ENCODE measurements at regions not wholly inside any gene's neighbourhood (a gene's known extent, or its start where the extent isn't known, plus 50 kb on each side); places are given as distances from the start of the nearest gene placed in this dataset.

DNA sequence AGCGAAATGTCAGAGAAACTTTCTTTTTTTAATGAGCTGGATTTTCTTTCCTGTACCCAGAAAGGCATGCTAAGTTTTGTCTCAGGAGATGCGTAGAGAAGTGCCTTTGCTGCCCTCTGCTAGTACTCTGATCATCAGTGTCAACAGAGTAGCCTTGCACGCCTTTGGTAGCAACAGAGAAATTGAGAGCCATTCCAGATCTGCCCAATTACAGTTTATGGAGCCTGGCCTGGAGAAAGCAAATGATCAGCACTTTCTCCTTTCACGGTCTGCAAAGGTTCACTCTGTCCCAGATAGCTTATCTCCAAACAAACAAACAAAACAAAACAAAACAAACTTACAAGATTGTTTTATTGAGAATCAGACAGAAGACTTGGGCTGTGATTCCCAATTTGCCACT is 792.8 kb upstream of the PIK3C3 start:
- no peak overlapping the region for H3K4me3 Mint-ChIP-seq (ENCODE audit: unreplicated experiment)
- no peak for DNase-seq
- ChIA-PET POLR2A (no interaction called here), CTCF (no interaction called here)
- no peaks in the 10 kb centered on the region for H3K27me3 ChIP-seq (replicated peaks; ENCODE audit: control insufficient read depth, insufficient read depth, low read length)
- H3K27ac Mint-ChIP-seq (ENCODE audit: unreplicated experiment) = no peak overlapping the region
- TF ChIP-seq CTCF (IDR thresholded peaks at IDR 0.05; ENCODE audit: insufficient read depth in 1 of 2, low read depth in 1 of 2, low read length in 1 of 2, severe bottlenecking in 1 of 2, unreplicated experiment in 1 of 2) = no peak
- no peaks in the 10 kb centered on the region for H3K9me3 Mint-ChIP-seq (ENCODE audit: unreplicated experiment)
- H3K36me3 Mint-ChIP-seq (ENCODE audit: insufficient read depth, unreplicated experiment) = no peaks in the 10 kb centered on the region
- H3K9me3 ChIP-seq = no peaks in the 10 kb centered on the region
- no peaks in the 10 kb centered on the region for H3K4me1 Mint-ChIP-seq (ENCODE audit: low read depth, unreplicated experiment)
- H3K4me1 ChIP-seq = no peaks in the 10 kb centered on the region
- peaks cover 6% of the 10 kb centered on the region for H3K27me3 Mint-ChIP-seq (ENCODE audit: insufficient read depth, unreplicated experiment)
- H3K4me3 ChIP-seq (ENCODE audit: low read depth, low read length) = no peak overlapping the region
- intact Hi-C loops (cut with micrococcal nuclease; ENCODE audit: unreplicated experiment) = no loop called here
- BruUV-seq (replicated peaks) = no TSS peak
- H3K36me3 ChIP-seq (ENCODE audit: control insufficient read depth, insufficient read depth, low read length) = no peaks in the 10 kb centered on the region

GRCh38 chr18:41155910-41156851 is 798.9 kb upstream of the PIK3C3 start:
- Mint-ChIP-seq H3K9me3 (ENCODE audit: unreplicated experiment) (no peaks in the 10 kb centered on the region), H3K27me3 (ENCODE audit: insufficient read depth, unreplicated experiment) (peaks cover 3% of the 10 kb centered on the region), H3K4me1 (ENCODE audit: low read depth, unreplicated experiment) (no peaks in the 10 kb centered on the region), H3K36me3 (ENCODE audit: insufficient read depth, unreplicated experiment) (no peaks in the 10 kb centered on the region), H3K27ac (ENCODE audit: unreplicated experiment) (no peak overlapping the region), H3K4me3 (ENCODE audit: unreplicated experiment) (no peak overlapping the region)
- no peak for DNase-seq
- ChIA-PET POLR2A (no interaction called here), CTCF (no interaction called here)
- Histone ChIP-seq H3K4me1 (no peaks in the 10 kb centered on the region), H3K27me3 (replicated peaks; ENCODE audit: control insufficient read depth, insufficient read depth, low read length) (no peaks in the 10 kb centered on the region), H3K9me3 (no peaks in the 10 kb centered on the region), H3K36me3 (ENCODE audit: control insufficient read depth, insufficient read depth, low read length) (no peaks in the 10 kb centered on the region), H3K4me3 (ENCODE audit: low read depth, low read length) (no peak overlapping the region)
- intact Hi-C loops (cut with micrococcal nuclease; ENCODE audit: unreplicated experiment) = no loop called here
- TF ChIP-seq CTCF (IDR thresholded peaks at IDR 0.05; ENCODE audit: insufficient read depth in 1 of 2, low read depth in 1 of 2, low read length in 1 of 2, severe bottlenecking in 1 of 2, unreplicated experiment in 1 of 2) = no peak
- BruUV-seq (replicated peaks) = no TSS peak

DNA sequence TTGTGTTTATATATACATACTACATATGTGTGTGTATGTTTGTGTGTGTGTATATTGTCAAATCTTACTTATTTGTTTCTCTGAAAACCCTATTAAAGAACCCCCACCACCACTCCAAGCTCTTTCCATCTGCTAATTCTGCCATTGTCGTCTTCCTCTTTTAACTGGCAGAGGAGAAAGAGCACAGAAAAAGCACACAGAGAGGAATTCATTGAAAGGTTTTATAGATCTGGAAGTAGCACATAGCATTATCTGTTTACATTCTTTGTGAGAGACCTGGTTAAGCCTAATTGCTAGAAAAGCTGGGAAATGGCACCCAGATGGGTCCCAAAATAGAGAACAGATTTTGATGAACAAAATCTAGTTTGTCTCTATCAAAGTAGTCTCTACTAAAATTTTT is 800.0 kb upstream of the PIK3C3 start:
- Histone ChIP-seq H3K4me3 (ENCODE audit: low read depth, low read length) (no peak overlapping the region), H3K4me1 (no peaks in the 10 kb centered on the region), H3K36me3 (ENCODE audit: control insufficient read depth, insufficient read depth, low read length) (no peaks in the 10 kb centered on the region), H3K27me3 (replicated peaks; ENCODE audit: control insufficient read depth, insufficient read depth, low read length) (no peaks in the 10 kb centered on the region), H3K9me3 (no peaks in the 10 kb centered on the region)
- ChIA-PET POLR2A (no interaction called here), CTCF (no interaction called here)
- no peaks in the 10 kb centered on the region for H3K9me3 Mint-ChIP-seq (ENCODE audit: unreplicated experiment)
- peaks cover 3% of the 10 kb centered on the region for H3K27me3 Mint-ChIP-seq (ENCODE audit: insufficient read depth, unreplicated experiment)
- intact Hi-C loops (cut with micrococcal nuclease; ENCODE audit: unreplicated experiment) = no loop called here
- H3K4me1 Mint-ChIP-seq (ENCODE audit: low read depth, unreplicated experiment) = no peaks in the 10 kb centered on the region
- H3K36me3 Mint-ChIP-seq (ENCODE audit: insufficient read depth, unreplicated experiment) = no peaks in the 10 kb centered on the region
- no peak overlapping the region for H3K27ac Mint-ChIP-seq (ENCODE audit: unreplicated experiment)
- no TSS peak for BruUV-seq (replicated peaks)
- no peak for DNase-seq
- no peak overlapping the region for H3K4me3 Mint-ChIP-seq (ENCODE audit: unreplicated experiment)
- TF ChIP-seq CTCF (IDR thresholded peaks at IDR 0.05; ENCODE audit: insufficient read depth in 1 of 2, low read depth in 1 of 2, low read length in 1 of 2, severe bottlenecking in 1 of 2, unreplicated experiment in 1 of 2) = no peak

Data from Caco-2 (cell line).